ENCODE measurements at regions not wholly inside any gene's neighbourhood (a gene's known extent, or its start where the extent isn't known, plus 50 kb on each side); places are given as distances from the start of the nearest gene placed in this dataset.

- TF ChIP-seq CTCF (IDR thresholded peaks at IDR 0.05; ENCODE audit: low read depth, low read length), result no peak
- TF ChIP-seq EZH2phosphoT487 (IDR thresholded peaks at IDR 0.05; ENCODE audit: low read depth), result no peak
These were observed 802.1 kb downstream of the PLA2G4A start for GRCh38 chr1:187630653-187631380.

Measured in OCI-LY3 (cell line).